Dendritic cell treated with granulocyte-macrophage colony-stimulating factor and Interleukin-4, amounts not matched to agents 40 ng/mL and 50 ng/mL, for 4 days (primary cell): ENCODE measurements at regions not wholly inside any gene's neighbourhood (a gene's known extent, or its start where the extent isn't known, plus 50 kb on each side); places are given as distances from the start of the nearest gene placed in this dataset.

Experiments used
- H3K27ac Mint-ChIP-seq: one replicate; pipeline ENCODE4 v1.8.0; 2022; ENCODE audit warnings: mild to moderate bottlenecking, mixed read lengths
- H3K27me3 Mint-ChIP-seq: one replicate; pipeline ENCODE4 v1.8.0; 2022; ENCODE audit warnings: mild to moderate bottlenecking, mixed read lengths
- H3K36me3 Mint-ChIP-seq: one replicate; pipeline ENCODE4 v1.8.0; 2022; ENCODE audit warnings: low read depth, mixed read lengths
- H3K4me1 Mint-ChIP-seq: one replicate; pipeline ENCODE4 v1.8.0; 2022; ENCODE audit warnings: low read depth, mixed read lengths
- H3K4me3 Mint-ChIP-seq: one replicate; pipeline ENCODE4 v1.8.0; 2022; ENCODE audit warnings: mild to moderate bottlenecking, moderate library complexity, mixed read lengths
- H3K9me3 Mint-ChIP-seq: one replicate; pipeline ENCODE4 v1.8.0; 2022; ENCODE audit warnings: mixed read lengths
- intact Hi-C: fragments of 100-400 bp; cut with micrococcal nuclease; formaldehyde crosslinking; loops from one replicate; pipeline ENCODE4 v1.15.0; 2022

GRCh38 chr17:79317916-79318315 is 243.3 kb downstream of the ENGASE start:
- Mint-ChIP-seq H3K9me3 (no peaks in the 10 kb centered on the region), H3K36me3 (no peaks in the 10 kb centered on the region), H3K27ac (no peak overlapping the region), H3K4me1 (no peaks in the 10 kb centered on the region), H3K4me3 (no peak overlapping the region), H3K27me3 (peaks cover 32% of the 10 kb centered on the region)
- intact Hi-C loops, result no loop called here

- H3K36me3 Mint-ChIP-seq, result no peaks in the 10 kb centered on the region
- H3K27me3 Mint-ChIP-seq, result peaks cover 34% of the 10 kb centered on the region
- H3K27ac Mint-ChIP-seq, result no peak overlapping the region
- intact Hi-C loops, result no loop called here
- H3K9me3 Mint-ChIP-seq, result no peaks in the 10 kb centered on the region
- H3K4me1 Mint-ChIP-seq, result no peaks in the 10 kb centered on the region
- no peak overlapping the region for H3K4me3 Mint-ChIP-seq
Observed at GRCh38 chr17:79316805-79317204, 242.2 kb downstream of the ENGASE start.

GRCh38 chr17:79315358-79316105 is 240.9 kb downstream of the ENGASE start:
- intact Hi-C loops, result no loop called here
- Mint-ChIP-seq H3K4me1 (no peaks in the 10 kb centered on the region), H3K36me3 (no peaks in the 10 kb centered on the region), H3K9me3 (no peaks in the 10 kb centered on the region), H3K27ac (no peak overlapping the region), H3K27me3 (peaks cover 34% of the 10 kb centered on the region), H3K4me3 (no peak overlapping the region)

GRCh38 chr17:79314617-79315357 is 240.2 kb downstream of the ENGASE start:
- Mint-ChIP-seq H3K36me3 (no peaks in the 10 kb centered on the region), H3K27me3 (peaks cover 34% of the 10 kb centered on the region), H3K9me3 (no peaks in the 10 kb centered on the region), H3K4me1 (no peaks in the 10 kb centered on the region), H3K4me3 (no peak overlapping the region), H3K27ac (no peak overlapping the region)
- intact Hi-C loops, result no loop called here

DNA sequence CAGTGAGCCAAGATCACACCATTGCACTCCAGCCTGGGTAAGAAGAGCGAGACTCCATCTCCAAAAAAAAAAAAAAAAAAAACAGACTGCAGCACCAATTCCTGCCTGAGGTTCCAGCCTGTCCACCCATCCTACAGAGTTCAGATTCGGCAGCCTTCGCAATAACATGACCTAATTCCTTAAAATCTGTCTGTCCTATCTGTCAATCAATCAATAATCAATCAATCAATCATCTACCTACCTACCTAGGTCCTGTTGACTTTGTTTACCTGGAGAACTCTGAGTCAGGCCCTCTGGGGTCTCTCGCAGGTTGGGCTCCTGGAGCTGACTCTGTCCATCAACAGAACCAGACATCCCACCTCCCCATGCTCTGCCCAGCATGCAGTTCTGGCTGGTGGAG is 236.7 kb downstream of the ENGASE start:
- intact Hi-C loops, result no loop called here
- H3K4me3 Mint-ChIP-seq, result no peak overlapping the region
- no peak overlapping the region for H3K27ac Mint-ChIP-seq
- no peaks in the 10 kb centered on the region for H3K9me3 Mint-ChIP-seq
- H3K27me3 Mint-ChIP-seq, result peaks cover 30% of the 10 kb centered on the region
- no peaks in the 10 kb centered on the region for H3K36me3 Mint-ChIP-seq
- no peaks in the 10 kb centered on the region for H3K4me1 Mint-ChIP-seq

- H3K4me1 Mint-ChIP-seq, result no peaks in the 10 kb centered on the region
- no peaks in the 10 kb centered on the region for H3K36me3 Mint-ChIP-seq
- H3K27ac Mint-ChIP-seq, result no peak overlapping the region
- H3K4me3 Mint-ChIP-seq, result no peak overlapping the region
- intact Hi-C loops, result no loop called here
- H3K27me3 Mint-ChIP-seq, result peaks cover 22% of the 10 kb centered on the region
- H3K9me3 Mint-ChIP-seq, result no peaks in the 10 kb centered on the region
Observed at GRCh38 chr17:79306424-79307318, 232.0 kb downstream of the ENGASE start.

- Mint-ChIP-seq H3K27me3 (peaks cover 22% of the 10 kb centered on the region), H3K4me1 (no peaks in the 10 kb centered on the region), H3K36me3 (no peaks in the 10 kb centered on the region), H3K4me3 (no peak overlapping the region), H3K27ac (no peak overlapping the region), H3K9me3 (no peaks in the 10 kb centered on the region)
- intact Hi-C loops, result no loop called here
Observed at GRCh38 chr17:79305768-79306423, 231.3 kb downstream of the ENGASE start.

DNA sequence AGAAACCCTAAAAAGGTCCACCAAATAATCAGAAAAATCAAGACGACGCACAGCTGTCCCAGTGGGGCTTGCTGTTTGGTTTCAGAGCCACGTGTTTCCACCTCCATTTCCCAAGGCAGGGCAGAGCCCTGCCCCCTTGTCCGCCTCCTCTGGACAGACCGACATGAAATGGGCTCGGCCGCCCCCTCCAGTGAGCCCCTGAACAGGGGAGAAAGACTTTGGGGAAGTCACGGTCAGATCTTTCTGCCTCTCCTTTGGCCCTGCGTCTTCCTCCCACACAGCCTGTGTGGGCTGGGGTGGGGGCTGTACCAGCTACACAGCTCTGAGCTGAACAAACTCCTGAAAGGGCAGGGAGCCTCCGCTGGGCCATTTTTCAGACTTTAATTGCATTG is 230.7 kb downstream of the ENGASE start:
- no peaks in the 10 kb centered on the region for H3K4me1 Mint-ChIP-seq
- no peaks in the 10 kb centered on the region for H3K36me3 Mint-ChIP-seq
- intact Hi-C loops, result no loop called here
- H3K27ac Mint-ChIP-seq, result no peak overlapping the region
- H3K4me3 Mint-ChIP-seq, result no peak overlapping the region
- no peaks in the 10 kb centered on the region for H3K9me3 Mint-ChIP-seq
- H3K27me3 Mint-ChIP-seq, result peaks cover 22% of the 10 kb centered on the region

DNA sequence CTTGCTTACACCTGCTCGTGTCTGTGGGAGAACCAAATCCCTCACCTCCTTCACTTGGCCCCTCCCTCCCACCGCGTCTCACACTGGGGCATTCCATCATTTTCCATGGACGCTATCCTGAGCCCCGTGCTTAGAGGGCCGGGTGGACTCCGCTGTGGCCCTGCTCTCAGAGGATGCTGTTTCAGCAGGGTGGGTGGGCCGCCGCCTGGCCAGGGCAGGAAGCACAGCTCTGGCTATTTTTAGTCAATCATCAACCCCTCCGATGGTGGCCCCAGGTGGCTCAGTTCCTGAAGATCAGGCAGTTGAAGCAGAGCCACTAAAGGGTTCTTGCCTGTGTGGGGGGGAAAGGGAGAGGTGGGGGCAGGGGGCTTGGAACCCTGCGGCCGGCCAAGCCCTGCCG is 230.3 kb downstream of the ENGASE start:
- H3K36me3 Mint-ChIP-seq, result no peaks in the 10 kb centered on the region
- H3K4me1 Mint-ChIP-seq, result no peaks in the 10 kb centered on the region
- H3K4me3 Mint-ChIP-seq, result no peak overlapping the region
- H3K27me3 Mint-ChIP-seq, result peaks cover 22% of the 10 kb centered on the region
- no peaks in the 10 kb centered on the region for H3K9me3 Mint-ChIP-seq
- intact Hi-C loops, result no loop called here
- no peak overlapping the region for H3K27ac Mint-ChIP-seq

- Mint-ChIP-seq H3K27ac (no peak overlapping the region), H3K4me3 (no peak overlapping the region), H3K4me1 (no peaks in the 10 kb centered on the region), H3K9me3 (no peaks in the 10 kb centered on the region), H3K27me3 (peaks cover 19% of the 10 kb centered on the region), H3K36me3 (no peaks in the 10 kb centered on the region)
- intact Hi-C loops, result no loop called here
Observed at GRCh38 chr17:79303641-79304205, 229.1 kb downstream of the ENGASE start.

DNA sequence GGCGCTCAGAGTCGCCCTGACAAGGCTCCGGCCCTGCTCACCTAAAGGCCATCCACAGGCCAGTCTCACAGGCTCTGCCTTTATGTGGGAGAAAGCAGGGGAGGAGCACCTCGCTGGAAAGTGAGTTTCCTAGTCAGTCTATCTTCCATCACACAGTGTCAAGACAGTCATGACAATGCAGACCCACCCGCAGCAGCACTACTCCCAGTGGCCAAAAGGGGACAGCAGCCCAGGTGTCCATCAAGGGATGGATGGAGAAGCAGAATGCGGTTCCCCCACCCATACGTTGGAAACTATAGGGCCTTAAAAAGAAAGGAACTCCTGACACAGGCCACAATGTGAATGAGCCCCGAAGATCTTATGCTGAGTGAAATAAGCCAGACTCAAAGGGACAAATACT is 226.8 kb downstream of the ENGASE start:
- Mint-ChIP-seq H3K4me3 (no peak overlapping the region), H3K27me3 (peaks cover 21% of the 10 kb centered on the region), H3K36me3 (no peaks in the 10 kb centered on the region), H3K9me3 (no peaks in the 10 kb centered on the region), H3K4me1 (no peaks in the 10 kb centered on the region), H3K27ac (no peak overlapping the region)
- intact Hi-C loops, result no loop called here

- Mint-ChIP-seq H3K4me3 (no peak overlapping the region), H3K36me3 (no peaks in the 10 kb centered on the region), H3K27me3 (peaks cover 6% of the 10 kb centered on the region), H3K4me1 (no peaks in the 10 kb centered on the region), H3K27ac (no peak overlapping the region), H3K9me3 (no peaks in the 10 kb centered on the region)
- intact Hi-C loops, result no loop called here
Observed at GRCh38 chr17:79299349-79299748, 224.7 kb downstream of the ENGASE start.

- Mint-ChIP-seq H3K4me3 (no peak overlapping the region), H3K36me3 (no peaks in the 10 kb centered on the region), H3K4me1 (no peaks in the 10 kb centered on the region), H3K9me3 (no peaks in the 10 kb centered on the region), H3K27ac (no peak overlapping the region), H3K27me3 (peaks cover 8% of the 10 kb centered on the region)
- intact Hi-C loops, result no loop called here
Observed at GRCh38 chr17:79298799-79299198, 224.2 kb downstream of the ENGASE start.
